IPS DF 6.9 (cell line): ENCODE measurements at regions not wholly inside any gene's neighbourhood (a gene's known extent, or its start where the extent isn't known, plus 50 kb on each side); places are given as distances from the start of the nearest gene placed in this dataset.

Experiments used
- DNase-seq: peaks from one replicate; pipeline ENCODE4 v3.0.0-alpha.2; 2013; ENCODE audit warnings: low read depth, low spot score
- H3K27ac ChIP-seq: one replicate; pipeline ENCODE4 v1.5.1; 2013; ENCODE audit warnings: low read length, control low read depth
- H3K27me3 ChIP-seq: 2 replicates; pipeline ENCODE4 v1.6.1; 2013; ENCODE audit warnings: mild to moderate bottlenecking, low read length; ENCODE audit not compliant: control insufficient read depth, insufficient read depth
- H3K36me3 ChIP-seq: 2 replicates; pipeline ENCODE4 v1.6.1; 2013; ENCODE audit warnings: low read length; ENCODE audit not compliant: control insufficient read depth, insufficient read depth
- H3K4me1 ChIP-seq: 2 replicates; pipeline ENCODE4 v1.6.1; 2013; ENCODE audit warnings: low read length; ENCODE audit not compliant: control insufficient read depth, insufficient read depth
- H3K4me3 ChIP-seq: 2 replicates; pipeline ENCODE4 v1.5.1; 2013; ENCODE audit warnings: mild to moderate bottlenecking, low read length
- H3K9me3 ChIP-seq: 2 replicates; pipeline ENCODE4 v1.6.1; 2013; ENCODE audit warnings: low read length, inconsistent platforms; ENCODE audit not compliant: control insufficient read depth, insufficient read depth
- WGBS: extraction: QIAGEN DNeasy Blood & Tissue Kit; methylation state at CpG from one replicate; pipeline ENCODE4 v1.1.7; 2013; ENCODE audit warnings: mixed read lengths, missing lambda C conversion rate; ENCODE audit not compliant: insufficient read length, insufficient coverage; 5-methylcytosine and 5-hydroxymethylcytosine counted together

DNA sequence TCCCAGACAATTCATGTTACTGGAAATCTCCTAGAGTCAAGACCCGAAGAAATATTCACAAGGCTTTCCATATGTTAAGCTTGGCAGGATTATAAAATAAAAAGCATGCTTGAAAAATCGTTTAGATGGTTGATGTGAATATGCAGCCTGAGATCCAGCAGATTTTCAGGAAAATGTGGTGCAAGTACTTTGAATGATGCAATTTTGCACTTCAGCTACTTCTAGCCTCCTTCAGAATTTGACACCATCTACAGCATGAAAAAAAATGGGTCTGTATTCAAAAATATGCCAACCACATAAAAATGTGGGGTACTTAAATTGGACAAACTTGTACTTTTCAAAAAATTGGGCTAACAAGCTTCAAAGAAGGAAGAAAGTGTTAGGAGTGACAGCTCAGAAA lies 340.6 kb upstream of the DCC start:
- no peak for DNase-seq
- Histone ChIP-seq H3K27me3 (no peaks in the 10 kb centered on the region), H3K4me3 (no peak overlapping the region), H3K9me3 (no peaks in the 10 kb centered on the region), H3K36me3 (no peaks in the 10 kb centered on the region), H3K4me1 (no peaks in the 10 kb centered on the region), H3K27ac (no peak overlapping the region)
- WGBS = no CpG with 5 or more reads among the region's 2 CpGs

DNA sequence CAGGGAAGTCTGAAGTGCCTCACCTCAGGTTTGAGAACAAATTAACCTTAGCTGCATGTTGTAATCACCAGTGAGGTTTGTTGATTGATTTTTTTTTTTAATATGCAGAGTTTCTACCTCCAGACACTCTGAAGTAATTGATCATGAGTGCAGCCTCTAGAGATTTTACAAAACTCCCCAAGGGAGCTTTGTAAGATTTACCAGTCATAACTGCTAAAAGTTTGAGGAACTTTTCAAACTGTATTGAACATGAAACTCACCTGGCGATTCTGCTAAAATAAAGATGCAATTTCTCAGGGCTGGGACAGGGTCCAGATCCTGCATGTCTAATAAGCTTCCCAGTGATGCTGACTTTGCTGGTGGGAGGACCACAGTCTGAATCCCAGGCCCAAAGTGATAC lies 339.6 kb upstream of the DCC start:
- DNase-seq = no peak
- Histone ChIP-seq H3K27ac (no peak overlapping the region), H3K9me3 (no peaks in the 10 kb centered on the region), H3K4me1 (no peaks in the 10 kb centered on the region), H3K27me3 (no peaks in the 10 kb centered on the region), H3K4me3 (no peak overlapping the region), H3K36me3 (no peaks in the 10 kb centered on the region)
- WGBS = no CpG with 5 or more reads among the region's 1 CpG

DNA sequence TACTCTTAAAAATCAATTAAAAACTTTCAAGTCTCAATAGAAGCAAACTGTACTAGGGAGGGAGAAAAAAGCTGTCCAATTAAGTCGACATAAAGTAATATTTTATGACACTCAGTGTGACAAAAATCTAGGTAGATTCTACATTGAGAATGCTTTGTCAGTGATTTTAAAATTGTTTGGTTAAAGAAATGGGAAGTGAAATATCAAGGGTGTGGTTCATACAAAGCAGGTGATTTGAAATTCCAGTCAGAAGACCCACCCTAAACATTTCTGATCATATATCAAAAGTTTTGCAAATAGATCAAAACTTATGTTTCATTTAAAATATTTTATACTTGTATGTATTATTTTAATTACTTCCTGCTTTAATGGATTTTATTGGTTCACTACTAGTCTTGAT lies 338.9 kb upstream of the DCC start:
- Histone ChIP-seq H3K27ac (no peak overlapping the region), H3K36me3 (no peaks in the 10 kb centered on the region), H3K9me3 (no peaks in the 10 kb centered on the region), H3K4me1 (no peaks in the 10 kb centered on the region), H3K4me3 (no peak overlapping the region), H3K27me3 (no peaks in the 10 kb centered on the region)
- WGBS = no CpG with 5 or more reads among the region's 1 CpG
- no peak for DNase-seq

DNA sequence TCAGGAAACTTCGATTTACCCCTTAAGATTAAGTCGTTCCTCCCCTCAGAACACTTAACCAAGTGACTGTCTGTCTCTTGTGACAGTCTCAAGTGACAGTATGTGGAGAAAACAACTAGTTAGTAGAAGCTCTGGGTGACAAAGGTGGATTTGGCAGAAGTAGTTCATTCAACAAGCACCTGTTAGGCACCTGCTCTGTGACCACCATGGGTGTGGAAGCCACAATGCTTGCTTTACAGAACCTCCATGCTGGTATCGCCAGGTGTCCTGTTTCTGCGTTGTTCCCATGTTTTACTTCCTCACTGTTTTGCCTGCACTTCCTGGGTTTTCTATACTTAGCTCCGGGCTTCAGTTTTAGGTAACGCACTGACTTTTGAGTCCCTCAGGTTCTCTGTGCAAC lies 337.4 kb upstream of the DCC start:
- no peak for DNase-seq
- Histone ChIP-seq H3K4me1 (no peaks in the 10 kb centered on the region), H3K27ac (no peak overlapping the region), H3K9me3 (no peaks in the 10 kb centered on the region), H3K36me3 (no peaks in the 10 kb centered on the region), H3K27me3 (no peaks in the 10 kb centered on the region), H3K4me3 (no peak overlapping the region)
- no CpG with 5 or more reads among the region's 6 CpGs for WGBS

DNA sequence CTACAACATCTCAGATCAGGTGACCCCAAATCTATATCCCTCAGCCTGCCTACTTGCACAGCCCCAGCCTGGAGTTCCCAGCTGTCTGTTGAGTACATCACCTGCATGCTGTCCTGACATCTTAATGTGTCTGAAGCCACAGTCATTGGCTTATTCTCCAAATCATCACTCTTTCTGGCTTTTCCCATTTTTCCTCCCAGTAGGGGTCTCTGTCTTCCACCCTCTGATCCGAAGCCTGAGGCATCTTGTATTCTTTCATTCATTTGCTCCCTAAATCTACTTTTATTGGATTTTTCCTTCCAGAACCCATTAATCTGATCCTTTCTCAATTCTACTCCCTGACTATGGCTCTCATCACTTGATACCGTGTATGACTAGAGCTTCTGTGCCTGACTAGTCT lies 332.9 kb upstream of the DCC start:
- Histone ChIP-seq H3K4me3 (no peak overlapping the region), H3K4me1 (no peaks in the 10 kb centered on the region), H3K36me3 (no peaks in the 10 kb centered on the region), H3K27me3 (no peaks in the 10 kb centered on the region), H3K27ac (no peak overlapping the region), H3K9me3 (no peaks in the 10 kb centered on the region)
- DNase-seq = no peak
- no CpG with 5 or more reads among the region's 2 CpGs for WGBS

DNA sequence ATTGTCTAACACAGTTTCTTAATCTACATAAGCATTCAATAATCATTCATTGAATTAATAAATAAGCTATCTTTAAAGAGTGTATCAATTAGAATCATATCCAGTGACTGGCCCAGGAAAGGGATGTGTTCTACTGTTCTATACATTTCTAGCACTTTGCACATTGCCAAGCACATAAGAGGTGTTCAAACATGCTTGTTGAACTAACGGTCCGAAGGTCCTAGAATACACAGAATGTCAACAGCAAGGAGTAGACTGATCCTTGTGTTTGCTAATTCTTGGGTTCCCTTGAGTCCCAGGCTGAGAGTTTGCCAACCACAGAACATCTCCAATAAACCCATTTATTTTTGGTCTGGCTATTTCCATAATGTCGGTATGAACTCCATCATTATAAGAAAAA lies 331.7 kb upstream of the DCC start:
- no peaks in the 10 kb centered on the region for H3K36me3 ChIP-seq
- H3K4me3 ChIP-seq = no peak overlapping the region
- no peaks in the 10 kb centered on the region for H3K9me3 ChIP-seq
- no peak overlapping the region for H3K27ac ChIP-seq
- H3K27me3 ChIP-seq = no peaks in the 10 kb centered on the region
- DNase-seq = no peak
- no CpG with 5 or more reads among the region's 3 CpGs for WGBS
- no peaks in the 10 kb centered on the region for H3K4me1 ChIP-seq

DNA sequence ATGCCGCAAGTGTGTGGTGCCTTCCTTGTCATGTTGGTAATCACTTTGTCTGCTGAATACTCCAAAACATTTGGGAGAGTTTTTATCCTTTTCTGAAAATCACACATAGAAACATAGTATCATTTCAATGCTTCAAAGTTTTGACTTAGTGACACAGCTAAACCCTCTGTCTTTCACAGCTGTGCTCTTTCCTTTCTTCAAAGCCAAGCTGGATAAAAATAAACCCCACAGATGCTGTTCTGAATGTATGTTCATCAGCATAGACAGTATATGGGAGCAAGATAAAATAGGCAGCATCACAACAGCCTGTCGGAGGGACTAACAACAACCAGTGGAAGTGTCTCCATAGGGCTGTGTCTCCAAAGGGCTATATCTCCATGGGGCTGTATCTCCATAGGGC lies 331.3 kb upstream of the DCC start:
- H3K9me3 ChIP-seq = no peaks in the 10 kb centered on the region
- no CpG with 5 or more reads among the region's 2 CpGs for whole genome bisulfite sequencing
- no peak overlapping the region for H3K4me3 ChIP-seq
- H3K36me3 ChIP-seq = no peaks in the 10 kb centered on the region
- no peaks in the 10 kb centered on the region for H3K27me3 ChIP-seq
- H3K27ac ChIP-seq = no peak overlapping the region
- DNase-seq = no peak
- no peaks in the 10 kb centered on the region for H3K4me1 ChIP-seq

DNA sequence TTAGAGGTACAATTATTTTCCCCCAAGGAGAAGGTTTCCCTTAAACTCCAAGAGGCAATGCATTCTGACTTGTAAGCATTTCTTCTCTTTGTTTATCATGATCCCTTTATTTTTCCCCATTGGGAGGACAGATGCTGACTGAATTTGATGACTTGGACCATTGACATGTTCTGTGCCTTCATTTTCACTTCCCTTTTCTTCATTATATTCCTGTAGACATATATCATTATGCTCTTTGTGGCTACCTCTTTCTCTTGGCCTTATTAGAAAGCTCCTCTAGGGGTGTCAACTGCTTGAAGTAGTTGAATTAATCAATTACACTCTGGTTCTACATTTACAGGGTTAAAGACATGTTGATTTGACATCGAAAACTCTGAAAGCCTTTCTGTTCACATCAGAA lies 330.0 kb upstream of the DCC start:
- WGBS = no CpG with 5 or more reads among the region's 1 CpG
- Histone ChIP-seq H3K27me3 (no peaks in the 10 kb centered on the region), H3K27ac (no peak overlapping the region), H3K4me1 (no peaks in the 10 kb centered on the region), H3K9me3 (no peaks in the 10 kb centered on the region), H3K36me3 (no peaks in the 10 kb centered on the region), H3K4me3 (no peak overlapping the region)
- no peak for DNase-seq

DNA sequence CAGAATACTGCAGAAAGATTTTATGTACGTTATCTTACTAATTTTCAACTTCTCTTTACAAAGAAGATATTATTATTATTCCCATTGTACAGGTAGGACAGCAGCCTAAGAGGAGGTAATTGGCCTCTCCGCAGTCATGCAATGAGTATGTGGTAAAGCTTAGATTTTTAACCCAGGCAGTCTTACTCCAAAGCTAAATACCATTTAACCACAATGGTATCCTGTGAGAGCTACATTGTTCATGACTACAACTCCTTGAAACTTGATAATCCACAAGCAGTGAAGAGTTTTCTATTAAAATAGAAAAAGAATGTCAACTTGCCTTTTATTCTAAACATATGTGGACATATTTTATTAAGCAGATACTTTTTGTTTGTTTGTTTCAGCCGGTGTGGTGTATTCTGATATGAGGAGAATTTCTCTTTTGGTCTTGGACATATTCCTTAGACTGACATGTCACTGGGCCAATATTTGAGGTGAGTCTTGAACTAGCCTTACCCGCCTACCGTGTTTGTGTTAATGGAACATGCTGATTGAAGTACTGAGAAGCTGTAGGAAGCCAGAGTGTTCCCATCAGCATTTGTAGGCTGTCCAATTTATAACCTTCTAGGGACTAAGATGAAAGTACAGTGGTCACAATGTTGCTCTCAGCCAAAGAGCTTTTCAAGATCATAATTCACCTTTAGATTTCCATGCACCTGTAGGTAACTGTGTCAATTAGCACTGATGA lies 293.9 kb upstream of the DCC start:
- Histone ChIP-seq H3K36me3 (no peaks in the 10 kb centered on the region), H3K27me3 (no peaks in the 10 kb centered on the region), H3K9me3 (no peaks in the 10 kb centered on the region), H3K4me3 (no peak overlapping the region), H3K4me1 (no peaks in the 10 kb centered on the region; the same call in 1 of the 2 replicates), H3K27ac (no peak overlapping the region)
- no peak for DNase-seq
- WGBS = no CpG with 5 or more reads among the region's 5 CpGs

DNA sequence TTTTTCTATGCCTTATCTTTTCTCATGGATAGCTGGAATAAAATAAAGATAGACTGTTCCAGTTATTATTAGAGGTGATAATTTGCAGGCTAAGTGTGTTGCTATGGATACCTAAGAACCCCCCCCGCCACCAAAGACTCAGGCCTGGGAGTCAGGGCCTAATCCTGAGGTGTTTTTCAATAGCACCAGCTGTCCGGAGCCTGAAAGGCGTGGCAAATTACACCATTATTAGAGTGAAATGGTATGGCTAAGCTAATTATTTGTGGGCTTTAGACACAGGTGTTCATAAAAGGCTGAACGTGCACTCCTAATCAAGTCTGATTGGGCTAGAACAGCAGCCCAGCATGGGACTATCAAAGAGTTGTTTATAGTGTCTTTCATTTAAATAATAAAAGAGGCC lies 293.2 kb upstream of the DCC start:
- no peaks in the 10 kb centered on the region for H3K27me3 ChIP-seq
- no CpG with 5 or more reads among the region's 4 CpGs for WGBS
- no peaks in the 10 kb centered on the region for H3K36me3 ChIP-seq
- DNase-seq = no peak
- H3K27ac ChIP-seq = no peak overlapping the region
- no peaks in the 10 kb centered on the region; the same call in 1 of the 2 replicates for H3K4me1 ChIP-seq
- no peaks in the 10 kb centered on the region for H3K9me3 ChIP-seq
- H3K4me3 ChIP-seq = no peak overlapping the region

DNA sequence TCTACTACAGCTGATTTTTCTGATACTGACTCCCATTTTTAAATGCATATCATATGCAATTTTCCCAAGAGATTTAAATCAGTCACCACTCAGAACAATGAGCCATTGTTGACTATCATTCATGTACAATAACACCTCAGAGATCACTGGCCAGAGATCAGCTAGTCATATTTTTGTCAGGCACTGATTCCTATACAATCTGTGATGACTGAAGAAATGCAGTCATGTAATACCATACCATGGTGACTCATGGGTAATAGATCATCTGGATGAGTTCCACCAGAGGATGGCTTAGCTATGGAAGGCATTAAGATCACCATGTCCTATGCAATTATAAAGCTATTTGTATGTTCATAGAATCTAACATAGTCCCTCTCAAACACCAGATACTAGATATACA lies 285.7 kb upstream of the DCC start:
- Histone ChIP-seq H3K36me3 (no peaks in the 10 kb centered on the region), H3K27me3 (no peaks in the 10 kb centered on the region), H3K4me1 (no peaks in the 10 kb centered on the region), H3K4me3 (no peak overlapping the region), H3K27ac (no peak overlapping the region), H3K9me3 (no peaks in the 10 kb centered on the region)
- DNase-seq = no peak
